HG02981 (cell line): ENCODE measurements at regions not wholly inside any gene's neighbourhood (a gene's known extent, or its start where the extent isn't known, plus 50 kb on each side); places are given as distances from the start of the nearest gene placed in this dataset.
"Not testable (repeated sequence)": the region's sequence is repeated elsewhere in the genome, so short reads cannot be mapped to it uniquely, and the experiment has no call there.

ENCODE experiments used
- ATAC-seq: cut with Tn5 transposase; IDR thresholded peaks from one replicate; pipeline ENCODE4 v1.9.1; 2021; ENCODE audit warnings: mild to moderate bottlenecking, moderate library complexity; ENCODE audit not compliant: unreplicated experiment

GRCh38 chr6:81565071-81565470, 187.4 kb downstream of the TENT5A start:
- ATAC-seq = no peak

GRCh38 chr6:81564470-81565068, 187.9 kb downstream of the TENT5A start:
- no peak for ATAC-seq

- ATAC-seq = no peak
Observed at GRCh38 chr6:81562169-81562568, 190.3 kb downstream of the TENT5A start.

DNA sequence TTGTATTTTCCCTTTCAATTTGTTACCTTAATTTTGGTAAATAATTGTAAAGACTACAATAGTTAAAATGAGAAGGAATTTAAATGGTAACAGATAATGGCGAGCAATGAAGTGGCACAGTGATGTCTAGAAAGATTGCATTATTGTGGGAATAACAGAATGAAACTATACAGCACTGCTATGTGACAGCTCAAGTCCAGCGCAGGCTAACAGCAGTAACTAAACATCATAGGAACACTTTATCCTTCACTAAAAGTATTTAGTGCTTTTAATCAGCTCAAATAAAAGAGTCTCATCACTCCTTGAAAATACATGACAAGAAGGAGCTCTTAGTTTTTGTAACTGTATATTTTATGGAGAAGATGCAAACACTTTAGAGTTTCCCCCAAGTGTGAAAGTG, 190.8 kb downstream of the TENT5A start:
- ATAC-seq = no peak

GRCh38 chr6:81561071-81561564, 191.4 kb downstream of the TENT5A start:
- no peak for ATAC-seq

DNA sequence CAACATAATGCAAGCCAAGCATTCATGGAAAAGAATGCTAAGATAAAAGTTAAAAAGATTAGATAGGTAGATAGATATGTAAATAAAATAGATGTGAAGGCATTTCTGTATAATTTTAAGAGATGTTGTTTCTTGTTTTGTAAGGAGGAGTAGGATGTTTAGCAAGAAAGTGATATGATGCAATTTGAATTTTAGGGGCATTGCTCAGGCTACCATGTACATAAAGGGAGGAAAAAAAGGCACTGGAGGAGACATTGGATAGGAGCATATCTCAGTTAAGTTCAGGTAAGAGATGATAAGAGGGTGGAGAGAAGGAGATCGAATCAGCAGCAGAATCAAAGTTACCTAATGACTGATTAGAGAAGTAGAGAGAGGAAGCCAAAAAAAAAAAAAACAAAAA, 194.7 kb downstream of the TENT5A start:
- no peak for ATAC-seq

DNA sequence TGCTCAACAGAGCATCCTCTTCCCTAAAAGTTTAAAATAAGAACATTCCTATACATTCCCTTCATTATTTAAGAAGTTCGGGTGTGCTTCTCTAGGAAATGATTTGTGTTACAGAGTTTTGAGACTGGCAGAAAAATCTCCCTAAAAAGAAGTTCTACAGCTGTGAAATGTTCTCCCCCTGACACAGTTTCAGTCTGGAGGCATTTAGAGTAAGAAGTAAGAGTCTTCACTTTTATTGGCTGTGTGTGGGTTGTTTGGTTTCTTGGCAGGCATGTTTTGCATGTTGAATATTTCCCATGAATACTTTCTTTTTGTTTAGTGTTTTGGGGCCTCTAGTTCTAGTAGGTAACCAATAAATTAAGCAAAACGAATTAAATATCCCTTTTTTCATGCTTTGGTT, 195.9 kb downstream of the TENT5A start:
- ATAC-seq = no peak

DNA sequence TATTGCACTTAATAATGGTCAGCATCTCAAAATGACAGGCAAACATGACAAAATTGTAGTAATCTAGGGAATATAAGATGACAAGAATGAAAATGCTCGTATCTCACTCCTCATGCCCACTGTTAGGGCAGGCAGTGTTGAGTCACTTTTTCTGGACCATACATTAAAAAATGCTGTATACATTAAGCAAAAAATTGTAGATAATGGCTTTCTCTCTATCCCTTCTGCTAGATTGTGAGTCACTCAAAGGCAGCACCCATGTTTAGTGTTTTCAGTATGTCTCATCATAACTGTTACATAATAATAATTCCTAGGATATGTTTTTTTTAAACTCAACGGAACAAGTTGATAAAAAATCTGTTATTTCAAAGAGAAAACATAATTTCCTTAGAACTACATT, 199.3 kb downstream of the TENT5A start:
- ATAC-seq = no peak

DNA sequence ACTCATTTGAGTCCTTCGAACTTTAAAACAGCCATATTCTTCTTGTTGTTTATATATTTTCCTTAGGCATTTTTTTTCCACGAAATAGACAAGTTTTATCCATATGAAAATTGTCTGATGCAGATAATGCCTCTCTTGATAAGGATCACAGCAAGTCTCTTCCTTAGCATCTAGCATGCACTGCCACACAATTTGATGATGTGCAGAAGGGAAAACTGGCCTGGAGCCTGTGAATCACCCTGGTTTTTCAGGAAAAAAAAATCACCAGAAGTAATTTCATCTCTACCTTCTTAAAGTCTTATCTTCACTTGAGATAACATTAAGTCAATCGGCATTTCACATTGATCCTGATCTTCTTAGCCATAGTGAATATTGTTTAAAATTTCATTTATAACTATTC, 199.8 kb downstream of the TENT5A start:
- ATAC-seq = no peak

DNA sequence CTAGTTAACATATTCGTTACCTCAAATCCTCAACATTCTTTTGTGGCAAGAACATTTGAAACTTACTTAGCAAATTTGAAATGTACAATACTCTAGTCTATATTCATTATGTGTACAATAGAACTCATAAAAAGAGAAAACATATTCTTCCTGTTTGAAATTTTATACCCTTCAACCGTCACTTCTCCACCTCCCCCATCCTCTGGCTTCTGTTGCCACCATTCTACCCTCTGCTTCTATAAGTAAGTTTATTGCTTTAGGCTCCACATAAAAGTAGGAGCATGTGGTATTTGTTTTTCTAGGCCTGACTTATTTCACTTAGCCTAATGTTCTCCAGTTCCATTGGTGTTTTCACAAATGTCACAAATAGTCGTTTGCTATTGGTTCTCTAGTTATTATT, 205.3 kb downstream of the TENT5A start:
- ATAC-seq = no peak

GRCh38 chr6:81534934-81535465, 217.5 kb downstream of the TENT5A start:
- ATAC-seq = no peak

DNA sequence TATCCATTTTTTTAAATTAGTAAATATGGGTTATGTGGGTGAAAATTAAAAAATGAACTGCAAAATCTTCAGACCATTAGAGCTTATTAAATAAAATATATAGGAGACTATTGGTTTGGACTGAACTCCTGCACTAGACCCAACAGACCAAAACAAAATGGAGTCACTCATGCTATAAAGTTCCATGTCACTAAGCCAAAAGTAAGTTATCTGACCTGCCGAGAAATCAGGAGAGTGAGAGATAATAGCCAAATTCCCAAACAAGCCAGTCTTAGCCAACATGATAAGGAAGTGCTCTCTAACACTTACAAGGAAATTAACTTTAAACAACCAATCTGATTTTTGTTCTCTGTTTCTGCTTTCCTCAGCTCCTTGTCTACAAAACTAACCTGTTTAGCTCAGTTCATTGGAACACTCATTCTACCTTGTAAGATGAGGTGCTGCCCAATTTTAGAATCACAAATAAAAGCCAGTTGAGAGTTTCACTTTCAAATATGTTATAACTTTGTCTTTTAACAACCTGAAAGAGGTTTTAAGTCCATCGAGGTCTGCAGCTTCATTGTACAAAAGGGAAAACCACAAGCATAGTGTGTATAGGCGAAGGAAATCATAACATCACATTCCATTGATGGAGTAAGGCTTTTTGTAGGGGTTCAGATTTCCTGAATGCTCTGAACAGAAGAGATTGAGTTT, 220.5 kb downstream of the TENT5A start:
- ATAC-seq = no peak

GRCh38 chr6:81517455-81517854, 235.0 kb downstream of the TENT5A start:
- no peak for ATAC-seq

DNA sequence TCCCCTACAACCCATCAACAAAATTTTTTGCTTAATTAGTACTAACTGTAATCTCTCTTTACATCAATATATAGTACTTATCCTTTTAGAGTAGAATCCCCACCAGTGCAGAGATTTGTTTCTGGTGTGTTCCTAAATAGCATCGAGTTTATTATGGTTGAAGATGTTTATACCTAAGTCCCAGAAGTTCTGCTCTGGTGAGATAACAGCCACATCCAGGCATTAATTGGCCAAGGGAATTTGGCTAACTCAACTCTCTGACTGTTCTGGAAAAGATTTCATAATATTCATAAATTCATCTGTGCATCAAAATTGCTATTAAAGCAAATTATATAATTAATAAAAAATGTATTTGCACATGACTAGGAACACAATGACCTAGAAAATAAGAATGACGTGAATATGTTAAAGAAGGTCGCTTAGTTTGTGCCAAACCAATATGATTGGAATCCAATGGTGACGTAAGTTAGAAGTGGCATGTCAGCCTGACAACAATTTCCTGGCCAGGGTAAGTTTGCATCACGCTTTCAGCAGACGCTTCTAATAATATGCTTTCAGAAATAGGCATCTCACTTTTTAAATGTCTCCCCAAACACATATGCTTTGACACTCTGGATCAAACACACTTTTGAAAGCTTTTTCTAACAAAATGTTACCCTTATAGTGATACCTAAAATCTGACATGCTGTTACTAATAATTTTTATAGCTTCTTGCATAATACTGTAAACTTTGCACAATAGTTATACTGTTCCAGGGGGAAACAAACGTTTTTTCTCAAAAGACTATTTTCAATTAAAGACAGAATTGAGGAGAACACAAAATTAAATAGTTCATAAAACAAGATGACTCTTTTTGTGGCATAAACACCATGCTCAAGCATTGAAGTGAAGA, 236.7 kb downstream of the TENT5A start:
- no peak for ATAC-seq

DNA sequence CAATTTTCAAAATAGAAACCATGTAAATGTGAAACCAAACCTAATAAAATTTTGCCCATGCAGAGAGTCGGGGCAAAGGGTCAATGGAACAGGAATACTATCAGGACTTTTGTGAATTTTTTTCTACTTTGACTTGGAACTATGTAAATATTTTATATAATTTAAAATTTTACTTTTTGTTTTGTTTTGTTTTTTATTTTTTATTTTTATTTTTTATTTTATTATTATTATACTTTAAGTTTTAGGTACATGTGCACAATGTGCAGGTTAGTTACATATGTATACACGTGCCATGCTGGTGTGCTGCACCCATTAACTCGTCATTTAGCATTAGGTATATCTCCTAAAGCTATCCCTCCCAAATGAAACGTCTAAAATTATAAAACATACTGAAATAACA, 238.3 kb downstream of the TENT5A start:
- ATAC-seq = not testable (repeated sequence)

DNA sequence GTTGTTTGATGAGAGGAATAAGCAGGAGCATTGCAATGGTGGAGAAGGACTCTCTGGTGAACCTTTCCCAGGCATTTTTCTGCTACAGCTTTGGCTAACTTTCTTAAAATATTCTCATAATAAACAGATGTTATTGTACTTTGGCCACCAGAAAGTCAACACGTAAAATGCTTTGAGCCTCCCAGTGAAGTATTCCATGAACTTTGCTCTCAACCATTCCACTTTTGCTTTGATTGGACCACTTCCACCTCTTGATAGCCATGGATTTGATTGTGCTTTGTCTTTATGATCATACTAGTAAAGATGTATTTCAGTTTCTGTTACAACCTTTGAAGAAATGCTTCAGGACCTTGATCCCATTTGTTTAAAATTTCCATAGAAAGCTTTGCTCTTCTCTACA, 241.1 kb downstream of the TENT5A start:
- ATAC-seq = no peak

- no peak for ATAC-seq
Observed at GRCh38 chr6:81495999-81496398, 256.5 kb downstream of the TENT5A start.

DNA sequence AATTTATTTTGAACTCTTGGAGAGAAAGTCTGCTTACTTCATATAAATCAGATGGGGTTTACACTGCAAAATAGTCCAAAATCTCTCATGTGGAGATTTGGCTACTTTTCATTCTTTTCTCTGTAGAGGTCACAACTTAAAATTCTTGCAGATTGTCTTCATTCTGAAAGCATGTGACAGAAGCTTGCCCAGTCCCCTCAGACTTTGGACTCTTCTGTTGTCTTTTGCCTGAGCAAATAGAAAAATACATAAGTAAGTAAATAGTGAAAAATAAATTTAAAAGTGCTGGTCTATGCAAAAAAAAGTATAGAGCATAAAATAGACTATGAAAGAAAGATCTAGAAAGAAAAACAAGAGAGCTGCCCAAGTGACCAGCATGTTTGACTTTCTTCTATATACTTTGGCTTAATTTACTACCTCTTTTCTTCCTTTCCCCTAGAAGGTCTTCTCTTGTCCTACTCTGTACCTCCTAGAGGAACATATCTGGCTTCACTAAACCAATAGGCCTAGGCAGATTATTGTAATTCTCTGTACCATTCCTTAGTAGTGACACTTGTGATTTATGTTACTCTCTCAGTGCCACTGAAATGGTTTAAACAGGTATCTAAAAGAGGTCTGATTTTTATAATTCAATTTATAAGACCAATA, 260.9 kb downstream of the TENT5A start:
- no peak for ATAC-seq

- ATAC-seq = no peak
Observed at GRCh38 chr6:81487489-81487888, 265.0 kb downstream of the TENT5A start.

DNA sequence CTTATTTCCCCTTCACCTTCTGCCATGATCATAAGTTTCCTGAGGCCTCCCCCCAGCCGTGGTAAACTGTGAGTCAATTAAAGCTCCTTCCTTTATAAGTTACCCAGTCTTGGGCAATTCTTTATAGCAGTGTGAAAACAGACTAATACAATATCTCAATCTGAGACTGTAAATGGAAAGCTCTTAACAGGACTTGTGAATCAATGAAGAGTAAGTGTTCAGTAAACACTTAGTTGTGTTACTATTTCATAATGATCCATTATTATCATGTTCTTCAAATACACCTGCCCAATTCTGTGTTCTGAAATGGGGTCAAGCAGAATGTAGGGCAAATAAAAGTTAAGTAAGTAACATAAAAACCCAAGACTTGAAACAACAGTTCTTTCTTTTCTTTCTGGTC, 266.2 kb downstream of the TENT5A start:
- ATAC-seq = no peak

GRCh38 chr6:81485395-81485794, 267.1 kb downstream of the TENT5A start:
- no peak for ATAC-seq
